Smooth muscle cell (in vitro differentiated cells): ENCODE measurements at regions not wholly inside any gene's neighbourhood (a gene's known extent, or its start where the extent isn't known, plus 50 kb on each side); places are given as distances from the start of the nearest gene placed in this dataset.

ENCODE experiments used
- DNase-seq: peaks from one replicate; lab custom pipeline; 2025; ENCODE audit not compliant: unreplicated experiment; lab: John Stamatoyannopoulos, UW
- H2AFZ ChIP-seq: fragments of 200-600 bp; sonication (generic); 2 replicates; pipeline ENCODE4 v1.6.0; 2016; ENCODE audit warnings: antibody characterized with exemption, low read depth, mild to moderate bottlenecking
- H3F3A ChIP-seq: fragments of 200-600 bp; sonication (generic); 2 replicates; pipeline ENCODE4 v1.6.0; 2017; ENCODE audit warnings: antibody characterized with exemption, low read depth
- H3K27ac ChIP-seq: fragments of 200-600 bp; sonication (generic); 2 replicates; pipeline ENCODE4 v1.5.1; 2016; ENCODE audit warnings: low read depth, mild to moderate bottlenecking
- H3K27me3 ChIP-seq: fragments of 200-600 bp; sonication (generic); 2 replicates; pipeline ENCODE4 v1.6.1; 2016; ENCODE audit warnings: low read depth, mild to moderate bottlenecking
- H3K36me3 ChIP-seq: fragments of 200-600 bp; sonication (generic); 2 replicates; pipeline ENCODE4 v1.5.1; 2016; ENCODE audit warnings: low read depth
- H3K4me1 ChIP-seq: fragments of 200-600 bp; sonication (generic); 2 replicates; pipeline ENCODE4 v1.5.1; 2016; ENCODE audit warnings: low read depth
- H3K4me2 ChIP-seq: fragments of 200-600 bp; sonication (generic); 2 replicates; pipeline ENCODE4 v1.6.0; 2016; ENCODE audit warnings: mild to moderate bottlenecking
- H3K4me3 ChIP-seq: fragments of 200-600 bp; sonication (generic); 2 replicates; pipeline ENCODE4 v1.5.1; 2016; ENCODE audit warnings: mild to moderate bottlenecking
- H3K79me2 ChIP-seq: fragments of 200-600 bp; sonication (generic); 2 replicates; pipeline ENCODE4 v1.6.0; 2016; ENCODE audit warnings: low read depth, mild to moderate bottlenecking
- H3K9ac ChIP-seq: fragments of 200-600 bp; sonication (generic); 2 replicates; pipeline ENCODE4 v1.6.0; 2016; ENCODE audit warnings: low read depth
- H3K9me3 ChIP-seq: fragments of 200-600 bp; sonication (generic); replicated peaks from 2 replicates; pipeline ENCODE4 v1.5.1; 2016; ENCODE audit warnings: low read depth
- H4K20me1 ChIP-seq: fragments of 200-600 bp; sonication (generic); 2 replicates; pipeline ENCODE4 v1.6.0; 2016; ENCODE audit warnings: low read depth
- CTCF ChIP-seq: fragments of 200-600 bp; sonication (generic); IDR thresholded peaks from 2 replicates; pipeline ENCODE4 v1.5.1; 2017; ENCODE audit warnings: borderline replicate concordance, mild to moderate bottlenecking, antibody characterized with exemption; ENCODE audit not compliant: insufficient read depth, poor library complexity, severe bottlenecking
- WGBS: methylation state at CpG from one replicate; pipeline ENCODE4 v1.1.7; 2016; ENCODE audit warnings: low lambda C conversion rate; 5-methylcytosine and 5-hydroxymethylcytosine counted together

- Histone ChIP-seq H2AFZ (no peak overlapping the region), H3K4me3 (no peak overlapping the region), H3K9me3 (no peaks in the 10 kb centered on the region), H3K36me3 (no peaks in the 10 kb centered on the region), H3F3A (no peaks in the 10 kb centered on the region), H3K4me1 (no peaks in the 10 kb centered on the region), H3K27me3 (no peaks in the 10 kb centered on the region), H3K4me2 (no peak overlapping the region), H3K79me2 (no peaks in the 10 kb centered on the region), H4K20me1 (no peaks in the 10 kb centered on the region), H3K27ac (no peak overlapping the region), H3K9ac (no peak overlapping the region)
- no peak for TF ChIP-seq CTCF
- DNase-seq = no peak
- WGBS = 93% methylated on average over 3 of the region's 3 CpGs
These were observed 606.4 kb downstream of the TDRD15 start for GRCh38 chr2:21730141-21730540.

GRCh38 chr2:21740484-21740883 lies 616.7 kb downstream of the TDRD15 start:
- Histone ChIP-seq H3K27ac (no peak overlapping the region), H3K9ac (no peak overlapping the region), H2AFZ (no peak overlapping the region), H3K4me2 (no peak overlapping the region), H3K9me3 (no peaks in the 10 kb centered on the region), H4K20me1 (no peaks in the 10 kb centered on the region), H3F3A (no peaks in the 10 kb centered on the region), H3K4me1 (no peaks in the 10 kb centered on the region), H3K36me3 (no peaks in the 10 kb centered on the region), H3K27me3 (no peaks in the 10 kb centered on the region), H3K79me2 (no peaks in the 10 kb centered on the region), H3K4me3 (no peak overlapping the region)
- 71% methylated on average over 2 of the region's 2 CpGs for WGBS
- no peak for TF ChIP-seq CTCF
- DNase-seq = no peak

- Histone ChIP-seq H3K36me3 (no peaks in the 10 kb centered on the region), H3K9me3 (no peaks in the 10 kb centered on the region), H3K4me2 (no peak overlapping the region), H3F3A (no peaks in the 10 kb centered on the region), H3K4me1 (no peaks in the 10 kb centered on the region), H3K27me3 (no peaks in the 10 kb centered on the region), H2AFZ (no peak overlapping the region), H3K4me3 (no peak overlapping the region), H4K20me1 (no peaks in the 10 kb centered on the region), H3K27ac (no peak overlapping the region), H3K9ac (no peak overlapping the region), H3K79me2 (no peaks in the 10 kb centered on the region)
- 94% methylated on average over 3 of the region's 3 CpGs for WGBS
- DNase-seq = no peak
- no peak for TF ChIP-seq CTCF
These were observed 622.7 kb downstream of the TDRD15 start for GRCh38 chr2:21746499-21746898.

GRCh38 chr2:21748501-21748900 lies 624.7 kb downstream of the TDRD15 start:
- 43% methylated on average over 4 of the region's 4 CpGs for WGBS
- H3K9me3 ChIP-seq = no peaks in the 10 kb centered on the region
- H3F3A ChIP-seq = no peaks in the 10 kb centered on the region
- no peaks in the 10 kb centered on the region for H3K27me3 ChIP-seq
- no peak for DNase-seq
- TF ChIP-seq CTCF = no peak
- H3K9ac ChIP-seq = no peak overlapping the region
- H4K20me1 ChIP-seq = no peaks in the 10 kb centered on the region
- H3K79me2 ChIP-seq = no peaks in the 10 kb centered on the region
- H3K36me3 ChIP-seq = no peaks in the 10 kb centered on the region
- H3K4me1 ChIP-seq = no peaks in the 10 kb centered on the region
- H3K27ac ChIP-seq = no peak overlapping the region
- no peak overlapping the region for H2AFZ ChIP-seq
- H3K4me2 ChIP-seq = no peak overlapping the region
- no peak overlapping the region for H3K4me3 ChIP-seq
